ENCODE measurements at regions not wholly inside any gene's neighbourhood (a gene's known extent, or its start where the extent isn't known, plus 50 kb on each side); places are given as distances from the start of the nearest gene placed in this dataset.

DNA sequence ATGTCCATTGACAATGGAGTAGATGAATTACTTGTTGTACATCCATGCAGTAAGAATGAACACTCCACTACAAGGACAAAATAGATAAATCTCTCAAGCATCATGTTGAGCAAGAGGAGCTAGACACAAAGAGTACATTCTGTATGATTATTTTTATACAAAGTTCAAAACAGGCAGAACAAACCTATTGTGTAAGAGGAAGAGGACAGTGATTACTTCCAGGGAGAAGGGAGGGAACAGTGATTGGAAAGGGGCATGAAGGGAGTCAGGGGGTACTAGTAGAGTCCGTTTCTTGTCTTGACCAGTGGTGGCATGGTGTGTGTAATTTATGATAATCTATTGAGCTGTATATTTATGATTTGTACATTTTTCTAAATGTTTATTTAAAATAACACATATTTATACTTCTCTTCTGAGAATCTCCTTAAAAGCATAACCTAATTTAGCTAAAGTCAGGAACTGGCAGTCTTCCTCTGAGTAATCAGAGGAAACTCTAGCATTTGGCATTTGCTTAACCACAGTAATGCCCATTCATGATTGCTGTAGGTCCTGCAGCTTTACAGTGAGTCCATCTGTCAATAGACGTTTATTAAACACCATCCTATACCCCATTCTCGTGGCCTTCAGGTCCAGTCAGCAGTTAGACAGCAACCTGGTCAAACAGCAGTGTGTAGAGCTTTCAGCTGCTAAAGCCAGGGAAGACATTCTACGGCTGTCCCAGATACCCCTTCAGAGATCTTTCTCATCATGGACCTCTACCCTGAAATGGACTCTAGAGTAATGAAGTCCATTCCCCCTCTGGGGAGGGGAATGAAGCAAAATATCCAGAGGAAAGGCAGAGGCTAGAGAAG is 114.1 kb upstream of the GALNT2 start:
- DNase-seq (ENCODE audit: extremely low read depth, low read depth), result no peak
- TF ChIP-seq, protein P1, sequence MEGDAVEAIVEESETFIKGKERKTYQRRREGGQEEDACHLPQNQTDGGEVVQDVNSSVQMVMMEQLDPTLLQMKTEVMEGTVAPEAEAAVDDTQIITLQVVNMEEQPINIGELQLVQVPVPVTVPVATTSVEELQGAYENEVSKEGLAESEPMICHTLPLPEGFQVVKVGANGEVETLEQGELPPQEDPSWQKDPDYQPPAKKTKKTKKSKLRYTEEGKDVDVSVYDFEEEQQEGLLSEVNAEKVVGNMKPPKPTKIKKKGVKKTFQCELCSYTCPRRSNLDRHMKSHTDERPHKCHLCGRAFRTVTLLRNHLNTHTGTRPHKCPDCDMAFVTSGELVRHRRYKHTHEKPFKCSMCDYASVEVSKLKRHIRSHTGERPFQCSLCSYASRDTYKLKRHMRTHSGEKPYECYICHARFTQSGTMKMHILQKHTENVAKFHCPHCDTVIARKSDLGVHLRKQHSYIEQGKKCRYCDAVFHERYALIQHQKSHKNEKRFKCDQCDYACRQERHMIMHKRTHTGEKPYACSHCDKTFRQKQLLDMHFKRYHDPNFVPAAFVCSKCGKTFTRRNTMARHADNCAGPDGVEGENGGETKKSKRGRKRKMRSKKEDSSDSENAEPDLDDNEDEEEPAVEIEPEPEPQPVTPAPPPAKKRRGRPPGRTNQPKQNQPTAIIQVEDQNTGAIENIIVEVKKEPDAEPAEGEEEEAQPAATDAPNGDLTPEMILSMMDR (IDR thresholded peaks at IDR 0.05; ENCODE audit: low read depth, low read length), result no peak

DNA sequence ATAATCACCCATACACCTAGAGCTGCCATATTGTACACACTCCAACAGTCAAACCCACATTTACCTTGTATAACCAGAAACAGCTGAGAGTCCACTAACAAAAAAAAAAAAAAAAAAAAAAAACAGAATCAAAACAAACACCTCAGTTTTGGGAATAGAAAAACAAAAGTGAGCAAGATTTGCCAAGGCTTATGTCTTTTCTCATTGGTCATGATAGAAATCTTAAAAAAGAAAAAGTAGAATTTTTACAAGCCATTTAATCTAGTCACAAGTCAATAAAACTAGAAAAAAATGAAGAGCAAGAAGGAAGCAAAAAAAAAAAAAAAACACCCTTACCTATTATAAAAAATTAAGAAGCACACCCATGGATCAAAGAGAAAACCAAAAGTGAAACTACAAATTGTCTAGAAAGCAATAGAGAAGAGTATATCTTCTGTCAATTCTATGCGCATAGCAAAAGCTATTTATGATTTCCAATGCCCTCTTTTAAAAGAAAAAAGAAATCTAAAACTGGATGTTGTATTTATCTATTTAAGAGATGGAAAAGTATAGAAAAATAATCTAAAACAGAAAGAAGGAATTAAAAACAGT is 113.2 kb upstream of the GALNT2 start:
- TF ChIP-seq, protein P1 (IDR thresholded peaks at IDR 0.05; ENCODE audit: low read depth, low read length), result no peak
- no peak for DNase-seq (ENCODE audit: extremely low read depth, low read depth)

DNA sequence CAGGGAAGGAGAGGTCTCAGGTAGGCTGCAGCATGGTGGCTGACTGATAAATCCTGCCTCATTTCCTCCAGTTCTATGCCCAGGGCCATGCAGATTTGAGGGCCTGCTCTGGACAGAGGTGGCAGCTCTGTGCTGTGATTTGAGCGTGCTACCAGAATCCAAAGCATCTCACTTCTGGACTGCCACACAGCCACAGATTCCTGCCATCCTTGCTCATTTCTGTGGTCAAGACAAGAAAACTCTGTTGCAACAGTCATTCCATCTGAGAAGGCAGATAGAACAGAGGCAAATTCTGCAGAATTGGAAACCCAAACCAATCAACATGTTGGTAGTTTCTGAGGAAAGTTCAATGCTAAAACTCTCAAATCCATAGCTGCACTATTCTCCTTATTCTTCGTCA is 102.8 kb upstream of the GALNT2 start:
- no peak for DNase-seq (ENCODE audit: extremely low read depth, low read depth)
- TF ChIP-seq, protein P1 (IDR thresholded peaks at IDR 0.05; ENCODE audit: low read depth, low read length), result no peak

DNA sequence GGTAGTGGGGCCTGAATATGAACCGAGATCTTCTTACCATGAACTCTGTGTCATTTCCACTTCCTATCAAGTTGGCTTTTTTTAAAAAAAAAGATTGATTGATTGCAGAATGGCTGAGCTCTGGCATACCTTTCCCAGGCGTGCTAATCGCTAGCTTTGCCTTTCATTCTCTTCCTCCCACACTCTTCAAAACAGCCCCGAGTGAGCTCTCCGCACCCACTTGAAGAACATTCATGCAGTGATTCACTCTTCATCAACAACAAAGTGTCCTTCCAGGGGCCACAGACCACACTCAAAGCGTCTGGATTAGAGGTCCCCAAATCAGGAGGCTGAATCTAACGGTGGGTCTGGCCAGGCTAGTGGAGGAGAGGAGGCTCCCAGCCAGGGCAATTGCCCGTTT is 96.3 kb upstream of the GALNT2 start:
- no peak for DNase-seq (ENCODE audit: extremely low read depth, low read depth)

DNA sequence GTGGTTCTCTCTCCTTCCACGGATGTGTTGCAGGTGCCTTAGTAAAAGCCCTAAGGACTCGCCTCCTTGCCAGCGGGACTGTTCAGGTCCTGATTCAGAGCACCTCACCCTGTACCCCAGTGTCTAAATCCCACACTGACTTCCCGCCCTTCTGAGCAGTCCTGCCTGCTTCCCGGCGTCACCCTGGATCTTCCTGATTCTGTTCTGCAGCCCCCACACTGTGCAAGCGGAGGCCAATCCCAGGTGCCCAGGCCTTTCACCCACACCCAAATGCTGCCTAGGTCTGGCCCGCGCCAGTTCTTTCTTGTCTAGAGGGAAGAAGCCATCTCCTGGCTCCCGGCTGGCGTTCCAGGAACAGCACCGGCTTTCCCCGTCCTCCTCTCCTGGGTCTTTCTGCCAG is 95.9 kb upstream of the GALNT2 start:
- DNase-seq (ENCODE audit: extremely low read depth, low read depth), result no peak
- TF ChIP-seq, protein P1 (IDR thresholded peaks at IDR 0.05; ENCODE audit: low read depth, low read length), result no peak

More for the DNA sequence above, 96.3 kb upstream of the GALNT2 start:
- TF ChIP-seq, protein P1 (IDR thresholded peaks at IDR 0.05; ENCODE audit: low read depth, low read length), result no peak

DNA sequence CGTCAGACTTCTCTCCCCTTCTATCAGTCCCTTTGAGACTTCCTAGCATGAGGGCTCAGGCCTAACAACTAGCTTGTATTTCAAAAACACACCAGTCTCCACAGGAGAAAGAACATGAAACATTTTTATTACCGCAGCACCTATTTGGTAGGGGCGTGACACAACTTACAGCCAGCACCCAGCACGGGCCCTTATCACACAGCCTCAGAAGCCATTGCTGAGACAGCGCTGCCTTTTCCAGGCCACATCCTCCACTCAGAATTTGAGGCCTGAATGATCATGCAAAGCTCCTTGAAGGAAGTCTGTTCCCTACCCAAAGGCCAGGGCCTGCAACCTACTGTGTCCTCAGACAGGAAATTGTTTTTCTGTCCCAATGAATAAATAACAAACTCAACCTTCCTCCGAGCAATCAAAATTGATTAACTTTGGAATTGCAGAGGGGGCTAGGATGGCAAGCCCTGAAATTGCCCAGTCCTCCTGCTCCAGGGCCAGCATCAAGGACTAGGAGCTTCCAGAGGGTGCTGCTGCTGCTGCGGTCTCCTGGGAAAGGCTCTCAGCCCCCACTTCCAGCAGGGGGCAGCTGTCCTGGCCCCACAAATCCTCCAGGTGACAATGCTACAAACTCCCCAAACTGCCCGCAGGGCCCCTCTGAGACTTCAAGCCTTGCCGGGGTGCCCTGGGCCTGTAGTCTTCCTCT is 94.3 kb upstream of the GALNT2 start:
- DNase-seq (ENCODE audit: extremely low read depth, low read depth), result no peak
- TF ChIP-seq, protein P1 (IDR thresholded peaks at IDR 0.05; ENCODE audit: low read depth, low read length), result peak; percentile 5

DNA sequence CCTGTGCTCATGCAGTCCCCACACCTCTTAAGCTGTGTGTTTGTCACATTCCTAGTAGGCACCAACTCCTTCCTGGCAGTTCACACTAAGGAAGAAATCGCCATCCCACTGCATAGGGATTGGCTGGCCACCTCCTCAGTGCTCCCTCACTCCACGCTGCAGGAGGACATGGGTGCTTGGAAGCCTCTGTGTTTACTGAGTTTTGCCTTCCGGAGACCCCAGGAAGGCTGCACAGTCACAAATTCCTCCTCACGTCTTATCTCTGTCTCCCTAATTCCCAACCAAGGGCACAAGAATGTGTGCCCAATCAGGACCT is 93.8 kb upstream of the GALNT2 start:
- TF ChIP-seq, protein P1 (IDR thresholded peaks at IDR 0.05; ENCODE audit: low read depth, low read length), result no peak
- DNase-seq (ENCODE audit: extremely low read depth, low read depth), result no peak
